HG03103 (cell line): ENCODE measurements at regions not wholly inside any gene's neighbourhood (a gene's known extent, or its start where the extent isn't known, plus 50 kb on each side); places are given as distances from the start of the nearest gene placed in this dataset.

ENCODE experiments used
- ATAC-seq: cut with Tn5 transposase; IDR thresholded peaks from one replicate; pipeline ENCODE4 v1.9.1; 2021; ENCODE audit warnings: low read depth; ENCODE audit not compliant: unreplicated experiment

DNA sequence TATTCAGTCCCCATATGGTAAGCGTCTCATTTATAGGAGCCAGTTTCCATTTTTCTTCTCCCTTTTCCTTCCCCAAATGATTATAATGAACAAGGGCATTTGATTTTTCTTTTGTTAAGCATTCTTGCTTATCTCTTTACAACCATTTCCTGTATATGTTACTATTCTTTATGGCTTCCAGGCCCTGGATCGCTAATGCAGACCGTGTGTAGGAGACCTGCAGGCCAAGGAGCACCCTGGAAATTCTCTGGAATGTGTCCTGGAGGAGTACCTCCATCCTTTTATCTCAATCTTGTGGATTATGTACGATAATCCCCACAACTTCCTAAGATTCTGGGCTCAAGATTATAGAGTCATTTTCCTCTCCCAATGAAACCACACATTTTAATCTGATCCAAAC, 439.6 kb upstream of the MMADHC start:
- no peak for ATAC-seq

DNA sequence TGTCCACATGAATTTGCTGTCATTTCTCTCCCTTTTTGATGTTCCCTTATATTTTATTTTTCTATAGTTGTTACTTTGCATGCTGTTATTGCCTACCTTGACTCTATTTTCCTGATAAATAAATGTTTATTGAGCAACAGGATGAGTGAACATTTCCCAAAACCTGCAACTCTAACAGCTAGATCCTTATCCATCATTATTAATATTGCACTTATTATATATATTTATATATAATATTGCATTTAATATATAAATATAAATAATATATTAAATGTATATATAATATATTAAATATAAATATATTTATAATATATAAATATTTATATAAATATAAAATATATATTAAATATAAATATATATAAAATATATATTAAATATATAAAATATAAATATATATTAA, 436.1 kb upstream of the MMADHC start:
- ATAC-seq, result no peak

DNA sequence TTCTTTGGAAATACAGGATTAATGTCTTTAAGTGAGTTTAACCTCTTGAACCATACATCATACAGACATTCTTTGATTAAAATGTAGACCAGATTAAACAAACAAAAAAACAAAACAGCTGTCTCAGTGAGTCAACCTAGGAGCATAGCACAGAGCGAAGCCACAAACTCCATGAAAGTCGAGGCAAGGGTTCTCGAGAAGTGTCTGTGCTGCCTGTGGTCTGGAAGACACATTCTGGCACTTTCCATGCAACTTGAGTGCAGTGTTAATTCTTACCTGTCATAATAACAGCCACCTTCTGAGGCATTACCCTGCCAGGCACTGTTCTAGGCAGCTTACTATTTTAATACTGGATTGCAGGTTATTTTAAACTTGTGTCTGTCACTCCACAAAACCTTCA, 435.5 kb upstream of the MMADHC start:
- ATAC-seq, result no peak

DNA sequence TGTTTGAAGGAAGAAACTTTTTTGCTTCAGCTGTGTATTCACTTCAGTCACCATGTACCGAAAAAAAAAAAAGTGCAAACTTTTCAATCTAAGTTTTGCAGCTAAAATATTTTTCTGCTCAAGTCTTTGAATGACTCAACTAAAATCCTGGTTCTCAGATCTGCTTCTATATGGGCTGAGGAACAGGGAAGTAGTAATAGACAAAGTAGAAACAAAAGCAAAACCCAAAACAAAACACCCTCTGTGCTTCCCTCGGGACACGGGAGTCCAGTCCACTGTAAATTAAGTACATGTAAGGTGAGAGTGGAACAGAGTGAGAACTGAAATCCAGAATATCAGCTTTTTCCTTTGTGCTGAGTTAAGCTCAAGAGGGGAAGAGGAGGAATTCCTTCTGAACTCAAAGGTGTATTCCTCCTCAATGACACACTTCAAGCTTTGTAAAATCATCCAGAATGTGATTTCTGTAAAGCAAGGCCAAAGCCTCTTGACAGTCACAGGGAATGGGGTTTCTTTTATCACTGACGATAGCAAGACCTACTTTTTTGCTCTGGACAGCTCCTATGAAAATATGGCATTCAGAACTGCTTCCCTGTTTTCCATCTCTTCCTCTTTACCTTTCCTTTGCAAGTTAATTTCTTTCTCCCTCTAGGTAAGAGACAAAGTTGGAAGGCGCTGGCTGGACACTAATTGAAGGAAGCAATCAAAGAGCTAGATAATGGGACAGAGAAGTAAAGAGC, 433.5 kb upstream of the MMADHC start:
- no peak for ATAC-seq

DNA sequence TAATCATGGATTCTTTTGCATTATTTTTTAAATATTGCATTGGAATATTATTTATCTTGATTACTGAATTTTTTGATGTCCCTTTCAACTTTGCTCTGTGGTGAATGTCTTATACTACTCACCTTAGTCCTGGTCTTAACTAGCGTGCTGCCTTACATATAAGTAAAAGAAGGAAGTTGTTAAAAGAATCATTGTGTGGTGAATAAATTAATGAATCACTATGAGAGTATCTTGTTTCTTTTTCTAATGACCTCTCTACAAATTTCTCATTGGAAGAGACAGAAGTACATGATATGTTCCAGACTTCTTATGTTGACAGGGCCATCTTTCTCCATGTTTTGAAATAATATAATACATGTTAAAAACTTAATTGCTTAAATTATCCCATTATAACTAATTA, 432.6 kb upstream of the MMADHC start:
- no peak for ATAC-seq

DNA sequence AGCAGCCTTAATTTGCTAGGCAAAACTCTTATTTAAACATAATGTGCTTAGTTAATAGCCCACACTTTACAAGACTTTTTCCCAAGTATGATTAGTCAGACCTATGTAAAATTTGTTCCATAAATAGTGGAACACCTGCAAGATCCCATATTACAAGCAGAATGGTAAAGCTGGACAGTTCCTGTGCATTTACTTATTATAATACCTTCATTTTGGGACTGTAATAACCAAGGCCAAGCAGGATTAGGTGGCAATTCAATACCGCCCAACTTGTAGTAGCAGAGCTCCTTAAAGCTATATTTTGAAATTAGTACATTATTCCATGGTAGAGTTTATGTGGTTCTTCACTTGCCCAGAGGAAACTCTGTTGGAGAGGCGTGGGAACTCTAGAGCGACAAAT, 431.5 kb upstream of the MMADHC start:
- no peak for ATAC-seq

DNA sequence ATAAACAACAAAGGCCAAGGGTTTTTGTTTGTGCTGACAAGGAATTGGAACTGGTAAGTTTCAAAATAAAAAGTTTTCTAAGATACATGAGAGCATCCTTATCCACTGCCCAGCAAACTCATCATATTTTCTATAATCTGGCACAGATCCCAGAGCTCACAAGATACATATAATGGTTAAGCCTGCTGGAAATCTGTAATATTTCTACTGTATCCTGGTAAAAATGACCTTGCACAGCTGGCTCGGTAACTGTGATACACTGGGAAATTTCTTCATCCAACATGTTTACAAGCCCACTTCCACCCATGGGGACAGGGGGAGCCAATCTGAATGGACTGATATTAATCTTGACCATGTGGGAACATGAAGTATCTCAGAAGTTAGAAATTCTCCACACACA, 425.4 kb upstream of the MMADHC start:
- ATAC-seq, result no peak

DNA sequence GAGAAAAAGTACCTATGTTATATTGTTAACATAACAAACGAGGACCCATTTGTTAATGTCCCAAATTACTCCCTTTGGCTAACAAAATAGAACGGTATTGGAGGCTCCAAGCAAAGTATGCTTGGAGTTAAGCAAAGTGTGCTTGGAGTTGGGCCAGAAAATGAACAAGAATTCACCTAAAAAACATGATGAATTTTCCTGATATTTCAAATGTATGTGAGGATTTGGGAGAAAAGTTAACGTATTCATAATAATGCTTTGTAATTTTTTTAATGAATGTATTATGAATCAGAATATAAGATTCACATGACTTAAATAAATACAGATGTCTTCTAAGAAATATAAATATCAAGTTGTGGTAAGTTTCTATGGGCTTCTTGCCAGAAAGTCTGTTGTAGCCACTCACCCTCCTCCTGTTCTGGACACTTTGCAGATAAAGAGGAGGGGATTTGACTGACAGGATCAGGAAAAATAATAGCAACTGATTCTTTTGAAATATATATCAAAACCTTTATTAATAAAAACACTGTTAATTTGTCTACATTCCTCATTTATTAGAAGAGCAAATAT, 423.7 kb upstream of the MMADHC start:
- ATAC-seq, result no peak

DNA sequence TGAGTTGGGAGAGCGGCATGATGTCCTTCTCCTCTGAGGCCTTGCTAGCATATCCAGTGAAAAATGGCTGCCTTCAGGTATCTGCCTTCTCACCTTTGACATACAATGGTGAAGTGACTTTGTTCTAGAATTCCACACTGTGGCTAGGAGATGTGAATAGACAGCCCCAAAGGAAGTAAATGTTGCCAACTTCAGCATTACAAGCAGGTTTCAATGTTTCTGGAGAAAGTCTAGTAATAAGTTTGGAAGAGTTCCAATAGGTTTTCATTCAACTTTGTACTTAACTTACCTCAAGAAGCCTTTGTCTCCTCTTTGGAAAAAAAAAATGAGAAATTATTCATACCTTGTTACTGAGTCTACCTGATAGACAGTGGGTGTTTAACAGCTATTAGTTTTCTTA, 421.3 kb upstream of the MMADHC start:
- ATAC-seq, result no peak

DNA sequence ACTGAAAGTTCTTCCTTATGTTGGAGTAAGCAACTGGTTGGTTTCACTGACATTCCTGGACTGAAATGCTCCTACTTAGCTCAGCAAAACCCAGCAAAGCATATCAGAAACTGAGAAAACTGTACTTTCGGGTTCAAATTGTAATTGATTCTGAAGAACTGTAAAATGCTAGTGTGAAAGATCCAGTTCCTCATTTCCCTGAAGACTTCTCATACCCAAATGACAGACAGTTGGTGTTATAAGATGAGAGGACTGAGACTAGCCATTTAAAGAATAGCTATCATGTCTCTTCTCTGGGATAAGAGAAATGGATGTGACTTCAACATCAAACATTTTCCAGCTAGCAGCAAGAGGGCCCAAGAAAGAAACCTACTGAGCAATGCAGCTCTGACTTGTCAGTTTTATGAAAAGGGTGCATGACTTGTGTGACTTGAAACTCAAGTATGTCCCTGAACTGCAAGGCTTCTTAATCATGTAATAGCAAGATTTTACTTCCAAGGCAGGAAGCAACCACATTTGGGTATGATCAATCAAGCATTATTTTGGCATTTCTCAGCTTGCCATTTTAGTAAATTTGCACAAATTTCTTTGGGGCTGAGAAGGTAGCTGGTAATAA, 420.3 kb upstream of the MMADHC start:
- ATAC-seq, result no peak

DNA sequence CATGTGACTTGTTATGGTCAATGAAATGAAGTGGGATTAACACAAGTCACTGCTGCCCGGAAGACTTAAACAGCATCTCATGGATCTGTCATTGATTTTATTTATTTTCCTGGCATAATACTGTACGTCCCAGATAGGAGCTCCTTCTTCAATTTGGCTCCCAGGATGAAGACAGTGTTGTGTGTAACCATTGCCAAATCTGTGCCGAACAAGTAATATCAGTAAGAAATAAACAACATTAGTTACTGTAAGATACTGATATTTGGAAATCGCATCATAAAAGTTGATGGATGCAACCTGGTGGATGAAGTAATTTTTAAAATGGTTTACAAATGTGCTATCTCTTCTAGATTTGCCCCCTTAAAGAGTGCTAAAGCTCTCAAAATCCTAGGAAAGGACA, 419.0 kb upstream of the MMADHC start:
- no peak for ATAC-seq

DNA sequence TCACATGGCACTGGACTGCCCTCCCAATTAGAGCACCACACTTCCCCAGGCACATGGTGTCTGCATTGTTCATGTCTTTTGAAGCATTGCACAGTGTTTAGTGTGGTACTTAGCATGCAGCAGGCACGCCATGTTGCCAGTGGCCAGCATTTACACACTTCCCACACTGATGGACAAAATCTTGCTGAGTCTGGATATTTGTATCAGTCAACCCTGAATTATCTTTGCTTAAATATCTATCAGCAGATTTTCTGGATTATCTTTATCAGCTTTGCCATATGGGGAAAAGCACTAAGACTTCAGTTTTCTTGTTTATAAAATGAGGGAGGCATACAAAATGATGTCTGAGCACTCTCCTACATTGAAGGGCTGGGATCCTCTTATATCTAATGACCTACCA, 416.0 kb upstream of the MMADHC start:
- ATAC-seq, result no peak

DNA sequence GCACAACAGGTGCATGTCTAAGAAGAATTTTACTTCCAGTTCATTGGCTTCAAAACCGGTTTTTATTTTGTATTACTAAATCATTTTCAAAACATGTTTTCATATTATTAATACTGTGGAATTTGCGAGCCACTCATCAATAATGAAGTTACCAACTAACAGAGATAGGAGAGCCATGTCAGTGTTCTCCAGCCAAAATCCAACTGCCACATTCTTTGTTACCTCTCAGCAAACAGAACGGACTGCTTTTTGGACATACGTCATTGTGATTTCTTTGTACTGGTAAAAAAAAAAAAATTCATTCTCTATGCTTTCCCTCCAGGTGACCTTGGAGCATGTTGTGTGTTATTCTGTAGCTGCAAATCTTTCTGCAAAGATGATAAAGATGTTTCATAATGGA, 414.2 kb upstream of the MMADHC start:
- ATAC-seq, result no peak

DNA sequence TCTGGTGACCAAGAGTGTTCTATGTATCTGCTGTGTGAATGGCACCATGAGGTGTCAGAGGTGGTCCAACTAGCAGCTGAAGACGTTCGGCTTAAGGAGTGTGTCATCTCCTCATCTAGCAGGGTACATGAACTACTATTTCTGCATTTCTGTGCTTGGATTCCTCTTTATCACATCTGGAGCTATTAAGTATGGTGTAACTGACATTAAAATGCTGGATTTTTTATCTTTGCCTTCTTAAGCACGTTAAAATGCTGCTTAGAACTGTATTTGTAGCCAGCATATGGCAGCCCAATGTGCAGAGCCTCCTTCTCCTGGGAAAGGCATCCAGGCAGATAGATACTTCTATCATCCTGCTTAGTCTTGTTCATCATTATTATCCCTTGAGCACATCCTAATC, 409.3 kb upstream of the MMADHC start:
- no peak for ATAC-seq

DNA sequence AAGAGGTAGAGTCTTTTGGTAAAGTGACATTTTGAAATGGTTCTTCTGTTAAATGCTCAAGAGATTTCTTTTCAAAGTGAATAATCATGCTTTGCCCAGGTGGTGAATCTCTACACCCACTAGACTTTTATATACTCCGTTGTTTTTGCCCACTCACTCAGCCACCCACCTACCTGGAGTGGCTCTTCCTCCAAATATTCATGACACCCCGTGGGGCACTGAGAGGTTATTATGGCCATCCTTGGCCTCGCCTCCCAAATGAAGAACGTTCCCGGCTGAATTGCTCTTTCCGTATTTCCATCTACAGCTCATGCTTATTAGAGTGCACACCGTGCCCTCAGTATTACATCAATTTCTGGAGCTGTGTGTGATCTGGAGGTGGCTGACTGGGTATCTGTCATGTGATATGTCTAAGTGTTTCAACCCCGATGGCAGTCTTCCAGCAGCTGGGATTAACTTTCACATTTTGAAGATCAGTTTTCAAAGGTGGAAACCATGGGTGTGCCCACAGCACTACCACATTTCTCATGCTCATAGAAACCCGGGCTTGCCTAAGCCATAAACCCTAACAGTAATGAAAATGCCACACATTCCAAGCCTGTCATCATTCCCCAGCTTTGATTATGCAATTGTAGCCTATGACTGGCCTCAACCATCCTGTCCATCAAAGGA, 406.6 kb upstream of the MMADHC start:
- ATAC-seq, result no peak

DNA sequence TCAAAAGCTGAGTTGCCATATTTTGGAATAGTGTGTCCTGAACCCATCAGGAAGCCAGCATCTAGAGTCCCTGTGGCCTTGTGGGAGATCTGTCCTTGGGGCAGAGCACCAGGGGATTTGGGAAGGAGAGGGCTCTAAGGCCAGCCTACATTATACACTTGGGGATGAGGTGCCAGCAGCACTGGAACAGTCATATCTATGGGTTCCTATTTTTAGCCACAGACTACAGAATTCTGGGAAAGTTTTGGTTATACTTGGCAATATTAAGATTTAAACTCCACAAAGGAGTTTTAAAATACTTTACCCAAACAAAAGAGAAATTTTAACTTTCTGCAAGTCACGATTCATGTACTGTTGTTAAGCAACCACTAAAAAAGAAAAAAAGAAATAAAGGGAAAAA, 405.7 kb upstream of the MMADHC start:
- ATAC-seq, result no peak

DNA sequence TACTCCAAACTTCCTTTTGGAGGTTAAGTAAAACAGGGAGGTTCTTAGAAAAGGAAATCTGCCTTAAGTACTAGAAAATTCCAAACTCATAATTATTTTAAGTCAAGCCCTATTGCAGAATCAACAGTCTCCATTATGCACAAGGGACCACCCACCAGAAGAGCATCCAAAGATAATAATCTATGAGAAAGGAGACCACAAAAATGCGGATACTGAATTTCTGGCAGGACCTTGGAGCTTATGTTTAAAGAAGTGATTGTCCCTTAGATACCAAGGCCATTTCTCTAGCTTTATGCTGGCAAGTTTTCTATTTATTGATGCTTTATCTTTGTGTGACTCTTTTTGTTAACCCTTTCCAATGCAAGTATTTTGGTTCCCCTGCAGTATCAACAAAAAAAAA, 404.0 kb upstream of the MMADHC start:
- no peak for ATAC-seq

DNA sequence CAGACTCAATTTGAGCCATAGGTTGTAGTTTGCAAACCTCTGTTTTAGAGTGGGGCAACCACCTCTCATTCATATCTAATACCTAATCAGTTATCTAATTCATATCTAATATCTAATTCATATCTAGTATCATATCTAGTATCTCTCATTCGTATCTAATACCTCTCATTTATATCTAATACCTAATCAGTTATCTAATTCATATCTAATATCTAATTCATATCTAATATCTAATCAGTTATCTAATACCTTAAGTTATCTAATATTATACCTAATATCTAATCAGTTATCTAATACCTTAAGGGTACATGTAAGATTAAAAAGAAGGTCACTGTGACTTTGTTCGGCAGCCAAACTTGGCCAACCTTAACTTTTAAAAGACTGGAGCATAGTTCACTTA, 403.4 kb upstream of the MMADHC start:
- ATAC-seq, result no peak

DNA sequence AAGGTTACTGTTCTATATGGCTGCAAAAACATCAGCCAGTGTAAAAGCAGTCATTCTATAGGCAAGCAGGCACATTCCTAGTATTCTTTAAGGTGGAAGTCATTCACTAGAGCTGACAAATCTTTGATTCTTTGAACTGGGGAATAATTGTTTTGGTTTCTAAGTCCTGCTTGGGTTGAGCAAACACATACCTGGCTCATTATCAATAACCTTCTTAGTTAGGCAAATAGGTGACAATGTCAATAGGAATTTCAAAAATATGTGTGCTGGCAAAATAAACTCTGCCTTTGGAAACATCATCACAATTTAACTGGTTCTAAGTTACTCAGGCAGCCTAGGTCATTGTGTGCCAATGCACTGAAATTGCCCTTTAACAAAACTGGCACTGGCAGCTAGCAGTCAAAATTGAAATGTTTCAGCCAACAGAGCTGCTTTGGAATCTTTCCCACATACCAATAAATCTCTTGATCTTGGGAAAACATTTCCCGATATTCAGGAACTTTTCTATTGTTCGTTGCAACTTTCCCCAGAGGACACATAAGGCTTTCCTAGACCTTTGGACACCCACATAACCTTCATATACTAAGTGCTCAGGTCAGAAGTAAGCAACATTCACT, 402.0 kb upstream of the MMADHC start:
- no peak for ATAC-seq

DNA sequence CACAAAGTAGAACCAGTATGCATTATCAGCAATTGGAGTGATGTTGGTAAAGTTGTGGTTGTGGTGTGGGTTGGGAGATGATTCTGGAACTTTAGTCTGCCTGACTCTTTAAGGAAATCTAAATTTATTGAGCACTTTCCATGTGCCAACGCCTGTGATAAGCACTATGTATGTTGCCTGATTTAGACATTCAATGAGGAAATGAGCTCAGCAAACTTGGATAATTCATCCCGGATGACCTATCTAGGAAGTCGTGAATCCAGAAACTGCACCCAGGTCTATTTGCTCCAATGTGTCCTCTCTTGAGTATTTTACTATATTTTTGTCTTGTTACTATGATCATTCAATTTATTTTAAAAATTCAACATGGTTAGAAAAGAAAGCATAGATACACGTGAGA, 400.8 kb upstream of the MMADHC start:
- ATAC-seq, result no peak

DNA sequence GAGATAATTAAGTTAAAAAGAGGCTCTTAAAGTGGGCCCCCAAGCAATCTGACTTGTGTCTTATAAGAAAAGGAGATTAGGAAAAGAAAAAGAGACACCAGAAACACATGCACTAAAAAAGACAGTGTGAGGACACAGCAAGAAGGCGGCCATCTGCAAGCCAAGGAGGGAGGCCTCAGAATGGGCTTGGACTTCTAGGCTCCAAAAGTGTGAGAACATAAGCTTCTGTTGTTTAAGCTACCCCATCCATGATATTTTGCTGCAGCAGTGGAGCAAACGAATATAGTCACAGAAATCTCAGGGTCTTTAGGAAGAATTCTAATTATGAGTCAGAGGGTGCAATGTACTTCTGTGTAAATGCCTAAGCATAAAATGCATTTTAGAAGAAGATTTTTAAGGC, 399.3 kb upstream of the MMADHC start:
- no peak for ATAC-seq
